Limb (tissue), 2 donors: ENCODE measurements at regions not wholly inside any gene's neighbourhood (a gene's known extent, or its start where the extent isn't known, plus 50 kb on each side); places are given as distances from the start of the nearest gene placed in this dataset.
"Not testable (repeated sequence)": the region's sequence is repeated elsewhere in the genome, so short reads cannot be mapped to it uniquely, and the experiment has no call there.

Experiments
- DNase-seq, 2 donors: peaks; one replicate each; pipeline ENCODE4 v3.0.0-alpha.2; 2016; ENCODE audit errors: extremely low spot score in 2 of 2

DNA sequence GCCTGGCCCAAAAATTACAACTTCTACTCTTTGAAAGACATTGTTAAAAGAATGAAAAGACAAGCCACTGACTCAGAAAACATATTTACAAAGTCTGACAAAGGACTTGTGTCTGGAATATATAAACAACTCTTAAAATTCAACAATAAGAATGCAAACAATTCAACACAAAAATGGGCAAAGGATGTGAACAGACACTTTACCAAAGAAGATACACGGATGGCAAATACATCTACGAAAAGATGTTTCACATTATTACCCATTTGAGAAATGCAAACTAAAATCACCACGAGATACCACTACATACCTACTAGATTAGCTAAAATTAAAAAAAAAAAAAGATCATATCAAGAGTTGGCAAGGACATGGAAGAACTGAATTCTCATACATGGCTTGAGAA is 80.8 kb upstream of the METRNL start:
- DNase-seq: no peak

DNA sequence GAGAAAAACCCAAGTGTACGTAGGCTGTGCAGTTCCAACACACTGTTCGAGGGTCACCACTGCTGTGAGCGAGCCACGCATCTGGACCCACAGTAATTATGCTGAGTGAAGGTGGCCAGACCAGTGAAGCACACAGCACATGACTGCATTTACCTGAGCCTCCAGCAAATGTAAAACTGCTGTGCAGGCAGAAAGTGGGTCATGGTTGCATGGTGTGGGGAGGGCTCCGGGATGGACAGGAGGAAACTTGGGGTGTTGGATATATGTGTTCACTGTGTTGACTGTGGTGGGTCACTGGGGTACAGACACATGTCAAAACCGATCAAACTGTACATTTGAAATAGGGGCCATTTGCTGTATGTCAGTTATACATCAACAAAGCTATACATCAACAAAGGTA is 78.7 kb upstream of the METRNL start:
- no peak for DNase-seq

DNA sequence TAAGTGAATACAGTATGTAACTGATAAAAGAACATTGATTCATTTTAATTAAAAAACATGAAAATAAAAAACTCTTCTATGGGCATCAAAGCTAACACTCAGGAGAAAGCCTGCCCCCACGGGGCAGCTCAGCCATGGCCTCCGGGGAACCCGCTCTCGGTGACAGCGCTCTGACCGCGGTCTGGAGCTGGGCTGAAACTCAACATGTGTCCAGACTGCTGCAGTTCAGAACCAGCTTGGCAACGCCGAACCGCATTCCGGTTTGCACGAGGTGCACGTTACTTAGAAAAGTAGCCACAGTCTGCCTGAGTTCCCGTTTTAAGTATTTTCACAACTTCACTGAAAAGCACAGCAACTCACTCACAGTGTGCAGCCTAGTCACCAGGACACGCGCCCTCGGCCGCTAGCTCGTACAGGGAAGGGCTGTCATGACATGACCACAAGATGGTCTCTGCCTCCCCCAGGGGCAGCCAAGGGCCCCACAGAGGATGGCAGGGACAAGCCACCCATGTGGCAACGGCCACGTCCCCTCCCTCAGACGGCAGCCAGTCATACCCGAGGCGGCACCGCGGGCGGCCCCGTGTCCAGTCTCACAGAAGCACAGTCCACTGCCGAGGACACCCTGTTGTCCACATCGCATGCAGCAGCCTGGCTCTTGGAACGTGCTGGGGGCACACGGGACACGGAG is 77.1 kb upstream of the METRNL start:
- DNase-seq: no peak

DNA sequence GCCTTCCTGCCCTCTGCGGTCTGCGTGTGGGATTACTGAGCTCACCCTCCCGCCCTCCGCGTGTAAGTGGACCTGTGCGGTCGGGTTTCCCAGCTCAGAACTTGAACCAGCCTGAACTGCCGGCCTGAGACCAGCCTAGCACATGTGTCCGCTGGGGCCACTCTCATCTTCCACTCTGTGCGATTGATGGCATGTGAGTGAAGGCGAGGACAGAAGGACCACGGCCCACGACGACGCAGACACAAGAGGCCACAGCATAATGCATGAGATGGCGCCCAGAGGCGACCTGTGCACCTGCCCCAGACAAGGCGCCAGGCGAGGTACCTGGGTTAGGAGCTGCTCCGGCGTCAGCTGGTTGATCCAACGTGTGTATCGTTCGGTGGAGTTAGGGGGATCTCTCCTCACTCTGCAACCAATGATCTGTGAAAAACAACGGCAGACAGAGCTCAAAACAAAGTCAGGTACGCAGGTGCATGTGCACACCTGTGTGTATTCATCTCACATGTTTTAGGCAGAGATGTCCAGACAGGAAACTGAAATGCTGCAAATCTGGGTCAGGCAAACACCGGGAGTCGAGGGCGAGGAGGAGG is 74.5 kb upstream of the METRNL start:
- DNase-seq: no peak

DNA sequence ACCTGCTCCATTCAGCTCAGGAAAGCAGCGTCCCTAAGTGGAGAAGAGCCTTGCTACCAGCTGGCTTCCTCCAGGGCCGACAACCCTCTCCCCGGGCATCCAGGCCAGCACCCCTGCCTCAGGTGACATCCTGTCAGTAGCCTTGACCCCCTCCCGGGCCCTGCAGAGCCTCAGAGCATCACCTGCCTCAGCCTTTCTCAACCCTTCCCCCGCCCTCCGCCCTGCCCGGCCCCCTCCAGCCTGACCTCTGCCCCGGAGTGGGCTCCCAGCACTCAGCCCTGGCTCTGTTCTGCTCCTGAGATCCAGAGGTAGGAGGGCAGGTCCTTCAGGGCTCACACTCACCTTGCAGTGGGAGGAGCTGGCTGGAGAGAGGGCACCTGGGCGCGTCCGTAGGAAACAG is 73.8 kb upstream of the METRNL start:
- DNase-seq: no peak

DNA sequence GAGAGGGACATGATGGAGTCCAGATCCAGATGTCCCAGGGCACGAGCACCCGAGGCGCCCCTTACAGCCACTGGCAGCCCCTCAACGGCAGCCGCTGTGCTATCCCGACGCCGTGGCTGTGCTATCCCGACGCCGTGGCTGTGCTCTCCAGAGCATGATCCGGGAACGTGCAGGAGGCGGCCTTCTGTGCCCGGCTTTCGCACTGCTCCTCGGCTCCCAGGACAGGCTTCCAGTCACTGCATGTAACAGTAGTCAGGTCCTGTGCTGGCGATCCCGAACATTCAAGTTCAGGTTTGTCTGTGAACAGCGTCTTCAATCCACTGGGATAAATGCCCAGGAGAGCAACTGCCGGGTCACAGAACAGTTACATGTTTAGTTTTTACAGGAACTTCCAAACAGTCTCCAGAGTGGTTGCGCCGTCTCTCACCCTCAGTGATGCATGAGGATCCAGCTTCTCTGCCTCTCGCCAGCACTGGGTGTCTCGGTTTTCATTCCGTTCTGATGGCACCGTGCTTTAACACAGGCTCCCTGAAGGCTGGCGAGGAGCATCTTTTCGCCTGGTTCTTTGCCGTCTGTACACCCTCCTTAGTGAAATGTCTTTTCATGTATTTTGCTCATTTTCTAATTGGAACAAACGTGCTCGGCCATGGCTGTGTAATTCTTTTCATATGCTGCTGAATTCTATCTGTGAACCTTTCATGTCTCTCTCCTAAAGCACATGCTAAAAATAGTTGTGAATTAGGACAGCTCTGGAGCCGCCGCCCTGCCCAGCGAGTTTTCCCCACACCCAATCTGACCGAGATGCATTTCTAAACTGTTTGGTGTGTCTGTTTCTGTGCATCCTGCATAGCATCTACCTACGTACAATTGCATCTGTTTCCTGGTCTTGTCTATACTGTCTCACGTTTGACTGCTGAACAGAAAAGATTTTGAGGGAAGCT is 72.6 kb upstream of the METRNL start:
- DNase-seq: no peak

DNA sequence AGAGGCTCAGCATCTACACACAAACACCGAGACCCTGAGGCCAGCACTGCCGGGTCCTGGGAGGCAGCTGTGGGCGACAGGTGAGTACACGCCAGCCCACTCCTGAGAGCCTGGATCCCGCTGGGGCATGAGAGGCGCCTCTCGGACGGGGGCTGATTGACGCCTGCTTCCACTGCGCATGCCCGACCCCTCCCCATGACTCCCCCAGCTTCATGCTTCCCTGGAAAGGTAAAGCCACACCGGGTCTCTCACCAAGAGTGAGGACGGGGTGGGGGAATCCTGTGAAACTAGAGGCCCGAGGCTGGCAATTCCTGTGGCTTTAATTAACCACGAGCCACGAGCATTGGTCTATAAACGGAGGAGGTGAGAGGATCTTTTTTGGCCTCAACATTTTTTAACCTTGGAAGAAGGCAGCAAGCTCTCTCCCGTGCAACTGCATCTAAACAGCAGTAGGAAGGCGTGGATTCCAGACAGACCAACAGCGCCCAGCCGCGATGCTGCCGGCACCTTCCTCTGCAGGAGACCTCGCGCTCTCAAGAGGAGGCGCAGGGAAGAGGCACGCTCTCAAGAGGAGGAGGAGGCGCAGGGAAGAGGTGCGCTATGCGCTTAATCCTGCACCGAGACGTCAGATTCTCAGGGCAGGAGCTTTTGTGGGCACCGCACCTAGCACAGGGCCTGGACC is 71.8 kb upstream of the METRNL start:
- DNase-seq: no peak

DNA sequence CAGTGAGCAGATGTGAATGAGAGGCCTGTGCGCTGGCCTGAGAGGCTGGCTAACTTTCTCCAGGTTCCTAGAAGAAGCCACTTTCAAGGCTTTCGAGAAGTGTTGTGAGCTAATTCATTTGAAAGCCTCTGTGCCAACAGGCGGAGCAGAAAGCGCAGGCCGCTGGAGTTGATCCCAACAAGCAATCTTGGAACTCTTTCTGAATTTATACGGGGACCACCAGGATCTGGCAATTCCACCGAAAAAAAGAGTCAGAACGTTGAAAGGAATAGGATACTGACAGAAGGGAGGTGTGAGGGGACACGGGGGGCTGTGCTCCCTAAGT is 71.3 kb upstream of the METRNL start:
- DNase-seq: no peak

DNA sequence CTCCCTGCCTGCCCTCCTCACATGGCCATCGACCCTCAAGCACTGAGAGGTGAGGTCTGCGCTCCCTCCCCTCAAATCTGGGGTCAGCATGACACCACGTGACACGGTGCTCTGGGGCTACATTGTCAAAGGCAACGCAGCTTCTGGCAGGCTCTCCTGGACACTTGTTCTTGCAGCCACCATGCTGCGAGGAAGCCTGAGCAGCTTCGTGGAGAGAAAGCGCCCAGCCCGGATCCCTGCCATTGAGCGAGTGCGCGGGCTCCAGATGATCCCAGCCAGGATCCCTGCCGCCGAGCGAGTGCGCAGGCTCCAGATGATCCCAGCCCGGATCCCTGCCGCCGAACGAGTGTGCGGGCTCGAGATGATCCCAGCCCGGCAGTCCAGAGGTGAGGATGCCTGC is 70.9 kb upstream of the METRNL start:
- DNase-seq: no peak

DNA sequence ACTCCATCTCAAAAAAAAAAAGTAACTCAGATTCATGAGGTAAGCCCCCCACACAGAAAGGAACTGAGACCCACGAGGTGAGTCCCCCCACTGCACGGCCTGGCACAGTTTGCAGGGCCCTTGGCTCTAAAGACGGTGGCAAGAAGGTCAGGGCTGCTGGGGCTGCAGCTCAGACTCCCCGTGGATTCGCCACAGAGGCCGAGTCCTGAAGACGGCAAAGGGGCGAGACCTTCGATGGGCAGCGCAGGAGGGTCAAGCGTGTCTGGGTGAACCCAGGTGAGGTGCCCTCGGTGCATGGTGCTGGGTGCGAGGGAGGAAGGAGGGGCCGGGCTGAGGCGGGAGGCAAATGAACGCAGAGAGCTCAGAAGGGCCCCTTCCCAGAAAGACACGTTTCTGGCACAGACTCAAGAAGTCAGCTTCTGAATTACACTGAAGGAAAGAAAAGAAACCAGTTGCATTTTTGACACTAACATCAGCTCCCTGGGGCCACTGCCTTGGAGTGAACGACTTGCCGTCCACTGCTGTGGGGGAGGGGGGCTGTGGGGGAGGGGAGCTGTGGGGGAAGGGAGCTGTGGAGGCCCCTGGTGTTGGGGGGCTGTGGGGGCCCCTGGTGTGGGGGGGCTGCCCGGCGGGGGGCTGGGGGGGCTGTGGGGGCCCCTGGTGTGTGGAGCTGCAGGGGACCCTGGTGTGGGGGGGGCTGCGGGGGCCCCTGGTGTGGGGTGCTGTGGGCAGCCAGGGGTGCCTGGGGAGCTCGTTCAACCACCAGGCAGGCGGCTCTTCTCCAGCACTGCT is 69.8 kb upstream of the METRNL start:
- no peak for DNase-seq

DNA sequence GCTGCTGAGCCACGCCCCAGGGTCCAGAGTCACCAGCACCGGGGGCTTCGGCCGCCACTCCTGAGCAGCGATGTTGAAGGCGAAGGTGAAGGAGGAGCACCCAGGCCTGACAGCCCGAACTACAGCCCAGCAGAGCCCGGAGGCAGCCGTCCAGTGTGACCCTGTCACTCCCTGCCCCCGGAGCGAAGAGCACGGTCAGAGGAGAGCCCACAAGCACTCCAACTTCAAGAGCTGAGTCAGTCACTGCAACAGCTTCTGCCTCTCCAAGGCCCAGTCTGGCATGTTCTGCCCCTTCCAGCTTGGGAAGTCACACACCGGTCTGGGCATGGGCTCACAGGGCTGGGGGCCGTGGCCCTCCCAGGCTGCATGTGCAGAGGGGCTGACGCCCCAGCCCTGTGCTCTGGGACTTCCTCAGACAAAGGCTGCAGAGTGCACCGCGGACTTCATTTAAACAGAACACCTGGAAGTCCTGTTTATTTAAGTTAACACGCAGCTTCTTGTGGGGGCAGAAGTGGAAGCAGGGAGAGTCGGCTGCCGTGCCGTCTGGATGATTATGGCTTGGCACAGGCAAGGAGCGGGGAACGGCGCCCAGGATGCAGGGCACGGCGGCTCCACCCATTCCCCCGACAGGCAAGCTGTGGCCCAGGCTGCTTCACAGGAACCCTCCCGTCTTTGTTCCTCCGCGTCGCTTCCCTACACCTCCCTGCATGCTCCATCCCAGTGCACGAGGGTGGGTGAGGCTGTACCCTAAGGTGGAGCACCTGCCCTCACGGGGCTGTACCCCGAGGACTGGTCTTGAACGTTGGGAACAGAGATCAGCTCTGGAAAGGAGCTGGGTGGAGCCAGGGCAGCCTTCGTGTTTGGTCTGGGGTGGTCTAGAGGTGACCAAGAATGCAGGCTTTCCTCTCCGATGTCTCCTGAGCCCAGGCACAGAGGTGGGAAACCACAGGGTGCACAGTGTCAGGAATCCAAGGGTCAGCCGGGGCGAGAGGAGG is 68.9 kb upstream of the METRNL start:
- no peak for DNase-seq

DNA sequence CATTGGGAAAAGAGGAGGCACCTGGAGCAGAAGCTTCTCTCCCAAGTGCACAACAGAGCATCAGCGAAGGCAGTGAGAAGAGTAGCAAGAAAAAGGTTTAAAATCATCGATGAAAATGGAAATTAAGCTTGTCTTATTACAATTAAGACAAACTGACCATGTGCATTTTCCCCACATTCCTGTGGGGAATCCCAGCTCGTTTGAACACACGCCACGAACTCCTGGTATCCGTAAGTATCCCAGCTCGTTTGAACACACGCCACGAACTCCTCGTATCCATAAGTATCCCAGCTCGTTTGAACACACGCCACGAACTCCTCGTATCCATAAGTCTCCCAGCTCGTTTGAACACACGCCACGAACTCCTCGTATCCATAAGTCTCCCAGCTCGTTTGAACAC is 67.7 kb upstream of the METRNL start:
- not testable (repeated sequence) for DNase-seq

DNA sequence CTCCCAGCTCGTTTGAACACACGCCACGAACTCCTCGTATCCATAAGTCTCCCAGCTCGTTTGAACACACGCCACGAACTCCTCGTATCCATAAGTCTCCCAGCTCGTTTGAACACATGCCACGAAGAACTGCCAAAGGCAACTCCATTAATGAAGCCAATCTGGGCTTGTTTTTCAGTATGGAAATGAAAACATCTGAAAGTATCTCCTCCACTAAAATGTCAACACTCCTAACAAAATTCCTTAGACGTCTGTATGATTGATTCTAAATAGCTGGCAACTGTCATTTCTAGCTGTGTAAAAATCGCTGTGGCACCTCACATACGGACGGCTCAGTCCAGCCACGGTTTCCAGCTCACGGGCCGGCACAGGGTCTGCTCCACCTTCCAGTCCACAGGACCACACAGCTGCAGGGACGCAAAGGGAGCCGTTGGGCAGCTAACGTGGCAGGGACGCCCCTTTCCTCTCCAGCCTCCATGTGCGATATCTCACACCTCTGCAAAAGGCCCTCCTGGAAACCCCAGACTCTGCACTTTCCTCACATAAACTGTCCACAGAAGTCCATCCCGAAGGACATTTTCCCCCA is 67.1 kb upstream of the METRNL start:
- DNase-seq: peak; percentile 55 to 57

DNA sequence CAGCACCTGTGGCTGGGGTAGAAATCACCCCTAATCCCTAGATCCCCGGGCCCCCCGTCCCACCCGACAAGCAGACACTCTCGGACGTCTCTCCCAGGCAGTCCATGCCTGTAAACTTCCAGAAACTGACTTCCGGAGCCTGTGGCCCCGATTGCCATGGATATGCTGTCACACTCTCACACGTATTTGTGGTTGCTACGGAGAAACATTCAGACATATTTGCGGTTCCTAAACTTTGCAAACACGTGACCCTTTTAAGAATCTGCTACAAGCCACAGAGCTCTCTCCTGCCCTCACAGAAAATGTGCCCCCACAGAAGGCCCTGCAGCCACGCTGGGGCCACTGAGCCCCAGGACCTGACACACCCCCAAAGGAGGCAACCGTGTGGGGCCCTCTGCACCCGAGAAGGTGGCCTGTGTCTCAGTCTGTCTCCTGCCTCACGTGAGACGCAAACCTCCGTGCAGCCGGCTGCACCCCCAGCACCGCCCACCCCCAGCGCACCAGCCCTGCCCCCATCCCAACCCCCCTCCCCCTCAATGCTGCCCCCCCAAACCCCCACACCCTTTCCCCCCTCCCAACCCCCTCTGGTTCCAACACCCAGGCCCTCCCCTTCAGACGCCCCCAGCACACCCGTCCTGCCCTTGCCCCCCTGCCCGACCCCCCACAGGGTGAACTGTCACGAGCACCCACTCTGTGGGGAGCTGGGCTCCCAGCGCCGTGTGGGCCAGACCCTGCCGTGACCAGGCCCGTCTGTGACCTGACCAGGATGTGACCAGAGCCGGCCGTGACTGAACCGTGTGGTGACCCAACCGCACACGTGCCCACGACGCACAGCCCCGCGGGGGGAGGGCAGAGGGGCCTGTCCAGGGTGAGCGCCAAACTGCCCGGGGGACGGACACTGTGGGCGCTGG is 66.3 kb upstream of the METRNL start:
- DNase-seq: peak; percentile 62 to 63

DNA sequence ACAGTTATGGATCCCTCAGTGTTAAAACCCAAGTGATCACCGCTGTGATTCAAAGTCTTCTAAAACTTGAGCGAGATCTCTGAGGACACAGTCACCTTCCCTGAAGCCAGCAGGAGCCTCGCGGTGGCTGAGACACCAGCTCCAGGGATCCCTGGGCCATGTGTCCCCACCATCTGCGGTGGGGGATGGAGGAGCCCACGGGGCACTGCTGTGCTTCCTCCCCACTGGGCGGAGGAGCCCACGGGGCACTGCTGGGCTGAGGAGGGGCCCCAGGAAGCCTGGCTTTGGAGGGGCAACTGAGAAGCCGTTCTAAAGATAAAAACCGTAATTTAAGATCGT is 65.7 kb upstream of the METRNL start:
- DNase-seq: no peak

DNA sequence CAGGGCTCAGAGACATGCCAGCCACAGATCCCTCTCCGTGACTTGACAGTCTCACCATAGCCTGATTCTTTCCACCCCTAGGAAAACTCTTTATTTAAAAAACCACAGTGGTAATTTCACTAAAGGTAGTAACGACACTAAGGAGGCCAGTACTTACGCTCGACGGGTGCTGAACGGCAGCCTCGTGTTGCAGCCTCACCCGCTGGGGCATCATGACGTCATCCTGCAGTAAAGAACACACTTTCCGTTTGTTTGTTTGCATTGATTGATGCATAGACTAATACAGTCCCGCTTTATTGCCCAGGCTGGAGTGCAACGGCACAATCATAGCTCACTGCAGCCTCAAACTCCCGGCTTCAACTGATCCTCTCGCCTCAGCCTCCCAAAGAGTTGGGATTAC is 65.1 kb upstream of the METRNL start:
- no peak for DNase-seq

DNA sequence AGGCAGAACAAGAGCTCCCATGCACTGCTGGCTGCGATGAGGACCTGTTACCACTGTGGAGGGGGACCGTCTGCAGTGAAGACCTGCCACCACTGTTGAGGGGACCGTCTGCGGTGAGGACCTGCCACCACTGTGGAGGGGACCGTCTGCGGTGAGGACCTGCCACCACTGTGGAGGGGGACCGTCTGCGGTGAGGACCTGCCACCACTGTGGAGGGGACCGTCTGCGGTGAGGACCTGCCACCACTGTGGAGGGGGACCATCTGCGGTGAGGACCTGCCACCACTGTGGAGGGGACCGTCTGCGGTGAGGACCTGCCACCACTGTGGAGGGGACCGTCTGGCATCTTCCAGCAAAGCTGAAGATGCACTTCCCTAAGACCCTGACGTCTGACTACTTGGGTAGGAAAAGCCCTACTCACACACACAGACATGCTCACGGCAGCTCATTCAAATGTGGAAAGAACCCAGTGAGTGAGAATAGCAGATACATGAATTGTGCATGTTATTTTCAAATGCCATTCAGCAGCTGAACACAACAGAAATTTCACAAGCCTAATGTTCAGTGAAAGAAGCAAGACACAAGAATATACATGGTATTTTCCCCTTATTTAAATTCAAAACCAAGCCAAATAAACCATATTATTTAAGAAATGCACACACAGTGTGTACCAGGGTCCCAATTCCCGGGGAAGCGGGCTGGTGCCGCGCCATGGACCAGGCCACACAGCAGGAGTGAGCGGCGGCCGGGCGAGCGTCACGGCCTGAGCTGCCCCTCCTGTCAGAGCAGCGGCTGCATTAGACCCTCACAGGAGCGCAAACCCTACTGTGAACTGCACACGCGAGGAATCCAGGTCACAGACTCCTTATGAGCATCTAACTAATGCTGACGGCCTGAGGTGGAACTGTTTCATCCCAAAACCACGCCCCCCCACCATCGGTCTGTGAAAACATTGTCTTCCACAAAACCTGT is 64.2 kb upstream of the METRNL start:
- no peak for DNase-seq
